ENCODE measurements at regions not wholly inside any gene's neighbourhood (a gene's known extent, or its start where the extent isn't known, plus 50 kb on each side); places are given as distances from the start of the nearest gene placed in this dataset.

DNA sequence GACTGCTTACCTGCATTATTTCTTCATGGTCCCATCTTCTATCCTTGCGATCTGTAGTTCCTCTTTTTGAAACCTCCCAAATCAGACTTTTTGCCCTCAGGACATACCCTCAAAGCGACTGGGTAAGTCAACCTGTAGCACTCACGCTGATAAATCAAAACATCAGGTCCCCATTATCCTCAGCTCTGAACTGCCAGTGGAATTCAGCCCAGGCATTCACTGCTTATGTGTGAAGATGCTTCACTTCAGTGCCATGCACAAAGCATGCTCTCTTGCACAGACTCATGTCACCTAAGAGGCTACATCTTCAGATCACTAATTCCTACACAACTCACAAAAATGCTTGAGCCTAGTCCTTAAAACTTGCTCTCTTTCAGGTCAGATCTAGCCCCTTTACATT lies 283.6 kb upstream of the KLF6 start:
- DNase-seq: no peak
- Histone ChIP-seq H3K4me3 (ENCODE audit: low read length) (no peak overlapping the region), H3K4me1 (ENCODE audit: control insufficient read depth, insufficient read depth, low read length) (peaks cover 9% of the 10 kb centered on the region), H3K9me3 (replicated peaks; ENCODE audit: control insufficient read depth, low read depth, low read length) (no peaks in the 10 kb centered on the region), H3K27ac (ENCODE audit: low read length) (no peak overlapping the region), H3K27me3 (ENCODE audit: control insufficient read depth, insufficient read depth, low read length) (no peaks in the 10 kb centered on the region), H3K36me3 (ENCODE audit: control insufficient read depth, insufficient read depth, low read length) (no peaks in the 10 kb centered on the region)
- WGBS (ENCODE audit: insufficient coverage): 88% methylated on average over 3 of the region's 3 CpGs

DNA sequence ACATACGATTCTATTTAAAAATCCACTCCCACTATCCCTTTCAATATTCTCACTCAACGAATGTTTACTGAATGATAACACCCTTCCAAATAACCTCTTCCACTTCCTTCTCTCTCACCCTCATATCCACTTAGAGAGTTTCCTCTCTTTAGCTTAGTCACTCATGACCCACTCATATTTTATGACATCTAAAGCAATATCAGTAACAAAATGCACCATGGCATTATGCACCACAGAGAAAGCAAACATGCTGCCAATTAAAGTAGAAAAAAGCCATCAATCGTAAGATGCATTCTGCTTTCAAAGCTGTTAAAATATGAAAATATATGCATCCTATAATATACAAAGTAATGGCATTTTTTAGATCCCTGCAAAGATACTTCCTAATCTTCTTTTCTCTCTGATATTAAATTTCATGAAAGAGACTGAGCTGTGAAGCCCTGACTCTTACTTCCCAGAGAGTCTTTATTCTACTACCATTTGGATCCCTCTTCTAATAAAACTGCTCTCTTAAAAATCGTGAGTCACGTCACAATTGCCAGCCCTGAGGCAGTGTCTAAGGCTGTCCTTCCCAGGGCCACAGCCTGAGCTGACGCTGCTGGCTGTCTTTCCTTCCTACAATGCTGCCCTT lies 283.0 kb upstream of the KLF6 start:
- Histone ChIP-seq H3K27ac (ENCODE audit: low read length) (no peak overlapping the region), H3K36me3 (ENCODE audit: control insufficient read depth, insufficient read depth, low read length) (no peaks in the 10 kb centered on the region), H3K27me3 (ENCODE audit: control insufficient read depth, insufficient read depth, low read length) (no peaks in the 10 kb centered on the region), H3K4me1 (ENCODE audit: control insufficient read depth, insufficient read depth, low read length) (peaks cover 9% of the 10 kb centered on the region), H3K4me3 (ENCODE audit: low read length) (no peak overlapping the region), H3K9me3 (replicated peaks; ENCODE audit: control insufficient read depth, low read depth, low read length) (no peaks in the 10 kb centered on the region)
- WGBS (ENCODE audit: insufficient coverage): 47% methylated on average over 5 of the region's 6 CpGs
- no peak for DNase-seq

DNA sequence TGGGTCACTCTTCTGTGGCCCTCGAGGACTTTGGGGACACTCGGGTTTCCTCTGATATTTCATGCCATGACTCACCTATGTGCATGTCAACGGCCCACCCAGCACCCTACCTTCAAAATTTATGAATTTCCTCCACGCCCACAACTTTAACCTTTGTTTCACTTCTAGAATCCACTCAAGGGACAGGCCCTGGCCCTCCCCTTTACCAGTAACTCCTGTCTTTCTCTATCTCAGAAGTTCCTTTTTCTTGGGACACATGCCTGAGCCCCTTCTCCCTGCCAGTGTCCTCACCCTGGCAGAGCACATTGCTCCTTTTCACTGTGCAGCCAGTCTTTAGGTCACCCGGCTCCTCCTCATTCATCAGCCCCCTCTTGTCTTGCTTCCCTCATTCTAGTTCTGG lies 282.5 kb upstream of the KLF6 start:
- no peak for DNase-seq
- H3K4me3 ChIP-seq (ENCODE audit: low read length): no peak overlapping the region
- H3K27me3 ChIP-seq (ENCODE audit: control insufficient read depth, insufficient read depth, low read length): no peaks in the 10 kb centered on the region
- H3K27ac ChIP-seq (ENCODE audit: low read length): no peak overlapping the region
- WGBS (ENCODE audit: insufficient coverage): 81% methylated on average over 5 of the region's 5 CpGs
- no peaks in the 10 kb centered on the region for H3K36me3 ChIP-seq (ENCODE audit: control insufficient read depth, insufficient read depth, low read length)
- H3K4me1 ChIP-seq (ENCODE audit: control insufficient read depth, insufficient read depth, low read length): peaks cover 9% of the 10 kb centered on the region
- H3K9me3 ChIP-seq (replicated peaks; ENCODE audit: control insufficient read depth, low read depth, low read length): no peaks in the 10 kb centered on the region

DNA sequence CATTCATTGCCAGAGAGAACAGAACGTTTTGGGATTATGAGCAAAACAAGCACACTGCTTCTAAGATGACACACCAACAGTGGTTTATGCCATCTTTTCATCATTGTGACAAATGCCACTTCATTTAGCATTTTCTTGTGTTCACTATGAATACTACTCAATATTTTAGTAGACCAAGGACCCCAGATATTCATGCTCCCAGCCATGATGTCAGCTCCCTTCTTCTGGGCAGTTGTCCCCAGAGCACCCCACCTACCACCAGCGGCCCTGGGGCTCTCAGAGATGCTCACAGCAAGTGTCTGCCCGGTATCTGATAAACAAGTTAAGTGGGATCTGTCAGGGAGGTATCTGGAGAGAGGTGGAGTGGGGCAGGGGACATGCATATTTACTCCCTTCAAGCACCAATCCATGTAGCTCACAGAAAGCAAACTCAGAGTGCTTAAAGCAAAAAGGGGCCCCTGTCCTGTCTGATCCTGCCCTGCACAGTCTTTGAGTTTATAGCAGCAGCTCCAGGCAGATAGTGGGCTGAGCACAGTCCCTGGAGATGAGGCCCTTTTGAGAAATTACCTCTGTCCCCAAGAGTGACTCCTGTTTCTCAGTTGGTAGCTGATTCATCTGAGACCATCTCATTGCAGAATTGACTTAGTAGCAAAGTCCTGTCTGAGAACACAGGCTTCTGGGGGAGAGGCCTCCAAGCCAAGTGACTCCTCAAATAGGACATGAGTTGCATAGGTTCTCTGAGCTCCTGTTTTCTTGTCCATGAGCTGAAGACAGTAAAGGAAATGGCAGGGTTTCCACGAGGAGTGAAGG lies 281.8 kb upstream of the KLF6 start:
- H3K27ac ChIP-seq (ENCODE audit: low read length): no peak overlapping the region
- DNase-seq: no peak
- WGBS (ENCODE audit: insufficient coverage): no CpG with 5 or more reads among the region's 4 CpGs
- H3K4me3 ChIP-seq (ENCODE audit: low read length): no peak overlapping the region
- H3K4me1 ChIP-seq (ENCODE audit: control insufficient read depth, insufficient read depth, low read length): peaks cover 9% of the 10 kb centered on the region
- H3K27me3 ChIP-seq (ENCODE audit: control insufficient read depth, insufficient read depth, low read length): no peaks in the 10 kb centered on the region
- H3K36me3 ChIP-seq (ENCODE audit: control insufficient read depth, insufficient read depth, low read length): no peaks in the 10 kb centered on the region
- H3K9me3 ChIP-seq (replicated peaks; ENCODE audit: control insufficient read depth, low read depth, low read length): no peaks in the 10 kb centered on the region

DNA sequence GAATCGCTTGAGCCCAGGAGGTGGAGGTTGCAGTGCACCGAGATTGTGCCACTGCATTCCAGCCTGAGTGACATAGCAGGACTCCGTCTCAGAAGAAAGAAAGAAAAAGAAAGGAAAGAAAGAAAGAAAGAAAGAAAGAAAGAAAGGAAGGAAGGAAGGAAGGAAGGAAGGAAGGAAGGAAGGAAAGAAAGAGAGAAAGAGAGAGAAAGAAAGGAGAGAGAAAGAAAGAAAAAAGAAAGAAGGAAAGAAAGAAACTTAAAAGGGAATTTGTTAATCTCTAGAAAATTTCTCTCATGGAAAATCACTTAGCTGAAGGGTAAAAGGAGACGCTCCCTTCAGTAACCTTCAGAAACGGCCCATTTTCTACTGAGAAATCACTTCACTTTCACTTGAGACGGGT lies 279.5 kb upstream of the KLF6 start:
- no peaks in the 10 kb centered on the region for H3K36me3 ChIP-seq (ENCODE audit: control insufficient read depth, insufficient read depth, low read length)
- no peaks in the 10 kb centered on the region for H3K27me3 ChIP-seq (ENCODE audit: control insufficient read depth, insufficient read depth, low read length)
- peaks cover 9% of the 10 kb centered on the region for H3K4me1 ChIP-seq (ENCODE audit: control insufficient read depth, insufficient read depth, low read length)
- H3K27ac ChIP-seq (ENCODE audit: low read length): no peak overlapping the region
- H3K9me3 ChIP-seq (replicated peaks; ENCODE audit: control insufficient read depth, low read depth, low read length): no peaks in the 10 kb centered on the region
- H3K4me3 ChIP-seq (ENCODE audit: low read length): no peak overlapping the region
- DNase-seq: no peak
- WGBS (ENCODE audit: insufficient coverage): 71% methylated on average over 4 of the region's 6 CpGs

DNA sequence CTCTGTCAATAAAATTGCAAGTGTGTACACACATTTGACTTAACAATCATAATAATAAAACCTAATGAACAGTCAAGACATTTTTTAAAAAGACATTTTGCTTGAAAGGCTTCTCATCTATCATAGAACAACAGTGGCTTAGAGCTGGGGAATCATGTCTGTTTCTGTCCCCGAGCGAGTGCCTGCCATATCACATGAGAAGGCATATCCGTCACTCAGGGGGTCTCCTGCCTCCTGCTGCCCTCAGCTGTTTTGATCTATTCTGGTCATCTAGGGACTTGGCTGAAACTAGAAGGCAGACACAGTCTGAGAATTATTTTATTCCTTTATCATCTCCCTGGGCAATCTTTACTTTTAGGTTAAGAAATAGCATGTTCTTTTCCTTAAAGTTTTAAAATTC lies 278.7 kb upstream of the KLF6 start:
- Histone ChIP-seq H3K36me3 (ENCODE audit: control insufficient read depth, insufficient read depth, low read length) (no peaks in the 10 kb centered on the region), H3K9me3 (replicated peaks; ENCODE audit: control insufficient read depth, low read depth, low read length) (no peaks in the 10 kb centered on the region), H3K4me3 (ENCODE audit: low read length) (no peak overlapping the region), H3K27me3 (ENCODE audit: control insufficient read depth, insufficient read depth, low read length) (no peaks in the 10 kb centered on the region), H3K4me1 (ENCODE audit: control insufficient read depth, insufficient read depth, low read length) (peaks cover 7% of the 10 kb centered on the region), H3K27ac (ENCODE audit: low read length) (no peak overlapping the region)
- DNase-seq: no peak
- 84% methylated on average over 3 of the region's 3 CpGs for WGBS (ENCODE audit: insufficient coverage)

DNA sequence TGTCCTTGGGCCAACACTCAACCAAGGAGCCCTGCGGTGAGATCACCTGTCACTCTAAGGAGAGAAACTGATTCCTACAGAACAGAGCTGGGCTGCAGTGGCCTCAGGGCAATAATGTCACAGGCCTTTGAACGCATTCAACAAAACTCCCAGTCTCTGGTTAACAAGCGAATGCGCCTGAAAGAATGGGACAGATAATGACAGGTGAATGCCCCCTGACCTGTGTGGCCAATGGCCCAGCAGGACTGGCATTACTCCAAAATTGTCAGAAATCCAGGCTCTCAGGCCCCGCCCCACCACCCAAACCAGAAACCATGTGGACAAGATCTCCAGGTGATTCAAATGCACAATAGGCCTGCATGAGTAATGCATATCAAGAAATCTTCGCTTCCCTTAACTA lies 277.7 kb upstream of the KLF6 start:
- H3K9me3 ChIP-seq (replicated peaks; ENCODE audit: control insufficient read depth, low read depth, low read length): no peaks in the 10 kb centered on the region
- H3K27me3 ChIP-seq (ENCODE audit: control insufficient read depth, insufficient read depth, low read length): no peaks in the 10 kb centered on the region
- H3K4me1 ChIP-seq (ENCODE audit: control insufficient read depth, insufficient read depth, low read length): peaks cover 7% of the 10 kb centered on the region
- no peak overlapping the region for H3K27ac ChIP-seq (ENCODE audit: low read length)
- WGBS (ENCODE audit: insufficient coverage): 96% methylated on average over 4 of the region's 6 CpGs
- no peak for DNase-seq
- no peaks in the 10 kb centered on the region for H3K36me3 ChIP-seq (ENCODE audit: control insufficient read depth, insufficient read depth, low read length)
- H3K4me3 ChIP-seq (ENCODE audit: low read length): no peak overlapping the region

DNA sequence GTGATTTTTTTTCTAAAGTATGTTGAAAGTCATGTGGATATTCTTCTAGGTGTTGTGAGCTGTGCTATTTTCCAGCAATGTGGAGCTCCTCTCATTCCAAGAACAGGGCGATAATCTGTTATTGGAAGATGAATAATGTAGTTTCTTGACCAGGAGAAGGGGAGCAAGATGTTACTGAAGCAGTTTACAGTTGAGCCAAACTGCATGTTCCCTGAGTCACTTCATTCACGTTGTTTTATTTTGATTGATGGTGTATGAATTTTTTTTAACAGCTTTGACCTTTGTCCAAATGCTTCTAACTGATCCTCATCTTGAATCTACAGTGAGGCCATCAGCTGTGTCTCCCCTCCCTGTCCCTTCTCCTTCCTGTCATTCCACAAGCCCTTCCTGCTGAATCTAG lies 277.1 kb upstream of the KLF6 start:
- H3K4me3 ChIP-seq (ENCODE audit: low read length): no peak overlapping the region
- H3K36me3 ChIP-seq (ENCODE audit: control insufficient read depth, insufficient read depth, low read length): no peaks in the 10 kb centered on the region
- peaks cover 7% of the 10 kb centered on the region for H3K4me1 ChIP-seq (ENCODE audit: control insufficient read depth, insufficient read depth, low read length)
- WGBS (ENCODE audit: insufficient coverage): 67% methylated on average over 1 of the region's 2 CpGs
- H3K27me3 ChIP-seq (ENCODE audit: control insufficient read depth, insufficient read depth, low read length): no peaks in the 10 kb centered on the region
- no peak for DNase-seq
- H3K27ac ChIP-seq (ENCODE audit: low read length): no peak overlapping the region
- H3K9me3 ChIP-seq (replicated peaks; ENCODE audit: control insufficient read depth, low read depth, low read length): no peaks in the 10 kb centered on the region

DNA sequence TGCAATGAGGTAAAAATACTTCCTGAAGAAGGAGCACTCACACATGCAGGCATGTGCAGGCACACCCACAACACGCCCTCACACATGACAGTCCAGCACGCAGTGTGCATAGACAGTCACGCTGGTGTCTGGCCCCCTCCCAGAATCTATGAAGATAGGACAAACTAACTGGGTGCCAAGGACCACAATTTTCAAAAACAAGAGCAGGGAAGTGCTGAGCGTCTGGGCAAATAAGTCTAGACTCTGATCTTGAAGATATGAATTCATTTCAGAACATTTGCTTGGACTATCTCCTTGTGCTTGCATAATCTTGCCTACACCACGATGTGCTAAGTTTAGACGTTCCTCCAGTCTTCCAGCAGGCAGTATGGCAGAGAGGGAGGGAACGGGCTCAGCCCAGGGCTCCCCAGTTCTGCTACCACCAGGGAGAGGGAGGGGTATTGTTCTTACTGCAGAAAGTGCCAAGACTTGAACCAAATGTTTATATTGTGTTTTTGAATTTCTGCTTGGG lies 276.5 kb upstream of the KLF6 start:
- Histone ChIP-seq H3K4me1 (ENCODE audit: control insufficient read depth, insufficient read depth, low read length) (peaks cover 5% of the 10 kb centered on the region), H3K9me3 (replicated peaks; ENCODE audit: control insufficient read depth, low read depth, low read length) (no peaks in the 10 kb centered on the region), H3K4me3 (ENCODE audit: low read length) (no peak overlapping the region), H3K27ac (ENCODE audit: low read length) (no peak overlapping the region), H3K27me3 (ENCODE audit: control insufficient read depth, insufficient read depth, low read length) (no peaks in the 10 kb centered on the region), H3K36me3 (ENCODE audit: control insufficient read depth, insufficient read depth, low read length) (no peaks in the 10 kb centered on the region)
- no peak for DNase-seq
- WGBS (ENCODE audit: insufficient coverage): 79% methylated on average over 5 of the region's 7 CpGs

DNA sequence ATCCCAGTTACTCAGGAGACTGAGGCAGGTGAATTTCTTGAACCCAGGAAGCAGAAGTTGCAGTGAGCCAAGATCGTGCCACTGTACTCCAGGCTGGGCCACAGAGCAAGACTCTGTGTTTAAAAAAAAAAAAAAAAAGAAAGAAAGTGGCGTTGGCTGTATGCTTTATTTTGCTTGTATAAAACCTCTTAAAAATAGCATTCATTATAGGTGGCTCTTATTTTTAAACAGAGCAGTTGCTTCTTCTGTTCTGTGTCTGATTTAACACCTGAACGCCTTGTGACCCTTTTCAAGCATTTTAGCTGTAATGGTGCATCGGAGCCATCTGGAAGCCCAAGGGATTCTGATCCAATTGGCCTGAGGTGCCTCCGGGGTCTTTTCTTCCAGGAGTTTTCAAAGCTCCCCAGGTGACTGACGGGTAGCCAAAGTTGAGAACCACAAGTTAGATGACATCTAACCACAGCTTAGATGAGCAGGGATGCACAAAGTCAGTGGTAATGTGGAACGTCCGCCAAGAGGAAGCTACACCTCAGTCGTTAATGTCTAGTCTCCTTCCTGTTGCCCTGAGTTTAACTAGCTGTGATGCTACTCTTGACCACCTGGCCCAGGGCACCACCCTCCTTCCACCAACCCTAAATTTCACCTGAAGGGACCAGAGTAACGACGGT lies 274.6 kb upstream of the KLF6 start:
- no peaks in the 10 kb centered on the region for H3K27me3 ChIP-seq (ENCODE audit: control insufficient read depth, insufficient read depth, low read length)
- DNase-seq: no peak
- H3K36me3 ChIP-seq (ENCODE audit: control insufficient read depth, insufficient read depth, low read length): no peaks in the 10 kb centered on the region
- H3K9me3 ChIP-seq (replicated peaks; ENCODE audit: control insufficient read depth, low read depth, low read length): no peaks in the 10 kb centered on the region
- H3K4me1 ChIP-seq (ENCODE audit: control insufficient read depth, insufficient read depth, low read length): peaks cover 5% of the 10 kb centered on the region
- H3K27ac ChIP-seq (ENCODE audit: low read length): no peak overlapping the region
- WGBS (ENCODE audit: insufficient coverage): 72% methylated on average over 6 of the region's 11 CpGs
- H3K4me3 ChIP-seq (ENCODE audit: low read length): no peak overlapping the region
